Renal pelvis (tissue), 1 donor: ENCODE measurements at regions not wholly inside any gene's neighbourhood (a gene's known extent, or its start where the extent isn't known, plus 50 kb on each side); places are given as distances from the start of the nearest gene placed in this dataset.

Experiments
- DNase-seq: peaks from one replicate; pipeline ENCODE4 v3.0.0-alpha.2; 2013

GRCh38 chr12:46910830-46911229 lies 85.0 kb upstream of the SLC38A4 start:
- no peak for DNase-seq

- DNase-seq, result no peak
Measured at GRCh38 chr12:46914336-46914735, 88.5 kb upstream of the SLC38A4 start.

- DNase-seq, result no peak
Measured at GRCh38 chr12:46915082-46915481, 89.3 kb upstream of the SLC38A4 start.

- DNase-seq, result no peak
Measured at GRCh38 chr12:46915836-46916235, 90.0 kb upstream of the SLC38A4 start.

- DNase-seq, result no peak
Measured at GRCh38 chr12:46916796-46917419, 91.1 kb upstream of the SLC38A4 start.

- DNase-seq, result no peak
Measured at GRCh38 chr12:46917821-46918220, 92.0 kb upstream of the SLC38A4 start.

GRCh38 chr12:46918631-46919030 lies 92.8 kb upstream of the SLC38A4 start:
- DNase-seq, result no peak

GRCh38 chr12:46919666-46920400 lies 94.0 kb upstream of the SLC38A4 start:
- DNase-seq, result no peak

- DNase-seq, result no peak
Measured at GRCh38 chr12:46920499-46920898, 94.7 kb upstream of the SLC38A4 start.

- no peak for DNase-seq
Measured at GRCh38 chr12:46921048-46921763, 95.4 kb upstream of the SLC38A4 start.

GRCh38 chr12:46921764-46922133 lies 96.0 kb upstream of the SLC38A4 start:
- DNase-seq, result no peak

GRCh38 chr12:46926526-46926925 lies 100.7 kb upstream of the SLC38A4 start:
- DNase-seq, result no peak

- no peak for DNase-seq
Measured at GRCh38 chr12:46930101-46930500, 104.3 kb upstream of the SLC38A4 start.

- peak; percentile 35 for DNase-seq
Measured at GRCh38 chr12:46933947-46934346, 108.2 kb upstream of the SLC38A4 start.

- DNase-seq, result no peak
Measured at GRCh38 chr12:46934374-46935111, 108.7 kb upstream of the SLC38A4 start.

GRCh38 chr12:46935271-46935847 lies 109.6 kb upstream of the SLC38A4 start:
- no peak for DNase-seq

GRCh38 chr12:46936042-46936441 lies 110.2 kb upstream of the SLC38A4 start:
- no peak for DNase-seq

GRCh38 chr12:46938071-46938678 lies 112.4 kb upstream of the SLC38A4 start:
- DNase-seq, result no peak

- no peak for DNase-seq
Measured at GRCh38 chr12:46941981-46942380, 116.2 kb upstream of the SLC38A4 start.

- DNase-seq, result no peak
Measured at GRCh38 chr12:46942579-46942978, 116.8 kb upstream of the SLC38A4 start.

GRCh38 chr12:46944088-46944487 lies 118.3 kb upstream of the SLC38A4 start:
- DNase-seq, result peak; percentile 42

- DNase-seq, result no peak
Measured at GRCh38 chr12:46944771-46945170, 119.0 kb upstream of the SLC38A4 start.
